Prostate gland (tissue), 2 donors: ENCODE measurements at regions not wholly inside any gene's neighbourhood (a gene's known extent, or its start where the extent isn't known, plus 50 kb on each side); places are given as distances from the start of the nearest gene placed in this dataset.

Experiments
- DNase-seq: peaks from one replicate; pipeline ENCODE4 v3.0.0-alpha.2; 2019; ENCODE audit warnings: low spot score
- H3K27ac ChIP-seq, 2 donors: fragments of 200-600 bp; sonication (generic); 2 replicates each; pipeline ENCODE4 v1.5.1; 2017 to 2019
- H3K27me3 ChIP-seq: fragments of 200-600 bp; sonication (generic); replicated peaks from 2 replicates; pipeline ENCODE4 v1.5.1; 2019; ENCODE audit not compliant: insufficient read depth
- H3K36me3 ChIP-seq, 2 donors: fragments of 200-600 bp; sonication (generic); 1 replicate in 1 of 2; 2 replicates in 1 of 2; pipeline versions ENCODE4 v1.5.1 to v1.8.1; 2017 to 2019
- H3K4me1 ChIP-seq: fragments of 200-600 bp; sonication (generic); replicated peaks from 2 replicates; pipeline ENCODE4 v1.5.1; 2019
- H3K4me3 ChIP-seq, 2 donors: fragments of 200-600 bp; sonication (generic); 2 replicates each; pipeline ENCODE4 v1.5.1; 2017 to 2019
- H3K9me3 ChIP-seq: fragments of 200-600 bp; sonication (generic); 2 replicates; pipeline ENCODE4 v1.5.1; 2017
- CTCF ChIP-seq, 4 experiments: fragments of 200-600 bp in 2 of 4; fragments of 450-650 bp in 2 of 4; sonication (generic) in 2 of 4; IDR thresholded peaks; 1 replicate in 3 of 4; 2 replicates in 1 of 4; pipeline ENCODE4 v1.5.1; 2016 to 2019; ENCODE audit warnings: antibody characterized with exemption in 4 of 4, mild to moderate bottlenecking in 2 of 4, moderate library complexity in 2 of 4
- POLR2A ChIP-seq: fragments of 450-650 bp; IDR thresholded peaks from one replicate; pipeline ENCODE4 v1.6.1; 2016; ENCODE audit warnings: antibody characterized with exemption, mild to moderate bottlenecking
- POLR2AphosphoS5 ChIP-seq: sonication (generic); formaldehyde crosslinking; IDR thresholded peaks from one replicate; pipeline ENCODE4 v1.6.1; 2017; ENCODE audit warnings: antibody characterized with exemption
- WGBS: methylation state at CpG from one replicate; pipeline ENCODE4 v1.1.5; 2018; 5-methylcytosine and 5-hydroxymethylcytosine counted together
- intact Hi-C: fragments of 100-400 bp; cut with DNase I; formaldehyde crosslinking; loops from one replicate; pipeline ENCODE4 v1.14.2; 2022

GRCh38 chr1:191869790-191870312 lies 288.4 kb upstream of the RGS18 start:
- 64% methylated on average over 3 of the region's 3 CpGs for WGBS
- Histone ChIP-seq H3K4me1 (no peaks in the 10 kb centered on the region), H3K4me3 (no peak overlapping the region), H3K27me3 (no peaks in the 10 kb centered on the region), H3K36me3 (no peaks in the 10 kb centered on the region), H3K9me3 (no peaks in the 10 kb centered on the region), H3K27ac (no peak overlapping the region)
- no peak for TF ChIP-seq POLR2AphosphoS5
- no peak for TF ChIP-seq POLR2A
- TF ChIP-seq CTCF (IDR thresholded peaks at IDR 0.05): no peak
- intact Hi-C loops: no loop called here
- DNase-seq: no peak

- no peaks in the 10 kb centered on the region for H3K36me3 ChIP-seq
- WGBS: 84% methylated on average over 3 of the region's 3 CpGs
- H3K4me1 ChIP-seq: no peaks in the 10 kb centered on the region
- H3K27me3 ChIP-seq: no peaks in the 10 kb centered on the region
- H3K9me3 ChIP-seq: no peaks in the 10 kb centered on the region
- intact Hi-C loops: no loop called here
- no peak overlapping the region for H3K27ac ChIP-seq
- TF ChIP-seq POLR2A: no peak
- no peak for TF ChIP-seq POLR2AphosphoS5
- TF ChIP-seq CTCF (IDR thresholded peaks at IDR 0.05): no peak
- no peak overlapping the region for H3K4me3 ChIP-seq
- DNase-seq: no peak
These were observed 287.8 kb upstream of the RGS18 start for GRCh38 chr1:191870490-191870889.

DNA sequence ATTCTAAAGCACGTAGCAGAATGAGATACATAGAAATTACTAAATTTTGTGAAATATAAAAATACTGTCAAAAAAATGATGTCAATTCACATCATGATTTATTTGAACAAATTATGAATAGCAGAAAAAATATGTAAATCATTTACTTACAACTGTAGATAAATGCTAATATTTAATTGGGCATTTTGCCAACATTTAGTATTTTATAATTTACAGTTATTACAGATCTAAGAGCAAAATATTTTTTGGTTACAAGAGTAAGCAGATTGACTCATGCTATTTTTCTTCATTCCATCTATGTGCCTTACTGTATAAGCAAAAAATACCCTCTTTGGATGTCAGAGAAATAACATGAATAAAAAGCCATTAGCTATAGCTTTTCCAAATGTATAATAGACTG lies 282.3 kb upstream of the RGS18 start:
- H3K27me3 ChIP-seq: no peaks in the 10 kb centered on the region
- DNase-seq: no peak
- no peaks in the 10 kb centered on the region for H3K4me1 ChIP-seq
- intact Hi-C loops: no loop called here
- H3K36me3 ChIP-seq: no peaks in the 10 kb centered on the region
- TF ChIP-seq POLR2AphosphoS5 (no peak), CTCF (IDR thresholded peaks at IDR 0.05) (no peak), POLR2A (no peak)
- H3K9me3 ChIP-seq: no peaks in the 10 kb centered on the region
- H3K4me3 ChIP-seq: no peak overlapping the region
- 98% methylated on average over 1 of the region's 1 CpG for WGBS
- no peak overlapping the region for H3K27ac ChIP-seq

DNA sequence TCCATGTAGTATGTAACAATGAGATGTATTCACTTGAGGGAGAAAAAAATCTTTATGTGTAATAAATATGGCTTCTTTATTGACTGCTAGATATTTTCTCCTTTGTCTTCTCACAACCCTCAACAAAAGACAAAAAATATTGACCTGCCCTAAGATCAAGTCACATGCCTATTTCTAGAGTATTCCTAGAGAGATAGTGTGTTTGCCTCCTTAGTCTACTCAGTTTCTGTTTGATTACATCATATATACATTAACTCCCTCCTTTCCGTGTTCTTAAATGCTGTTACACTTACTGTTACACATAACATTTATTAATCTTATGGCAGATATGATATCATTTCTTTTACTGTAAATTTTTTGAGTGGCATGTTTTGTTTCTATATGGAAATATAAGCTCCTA lies 281.6 kb upstream of the RGS18 start:
- Histone ChIP-seq H3K36me3 (no peaks in the 10 kb centered on the region), H3K9me3 (no peaks in the 10 kb centered on the region), H3K27ac (no peak overlapping the region), H3K27me3 (no peaks in the 10 kb centered on the region), H3K4me1 (no peaks in the 10 kb centered on the region), H3K4me3 (no peak overlapping the region)
- TF ChIP-seq CTCF (IDR thresholded peaks at IDR 0.05) (no peak), POLR2A (no peak), POLR2AphosphoS5 (no peak)
- 82% methylated on average over 1 of the region's 1 CpG for WGBS
- intact Hi-C loops: no loop called here
- no peak for DNase-seq

- WGBS: 5% methylated on average over 1 of the region's 1 CpG
These were observed 275.4 kb upstream of the RGS18 start for GRCh38 chr1:191882870-191883269.

More at GRCh38 chr1:191882870-191883269, 275.4 kb upstream of the RGS18 start:
- no peak for DNase-seq
- Histone ChIP-seq H3K4me1 (no peaks in the 10 kb centered on the region), H3K4me3 (no peak overlapping the region), H3K27me3 (no peaks in the 10 kb centered on the region), H3K9me3 (no peaks in the 10 kb centered on the region), H3K36me3 (no peaks in the 10 kb centered on the region), H3K27ac (no peak overlapping the region)
- intact Hi-C loops: no loop called here
- TF ChIP-seq POLR2A: no peak
- TF ChIP-seq CTCF (IDR thresholded peaks at IDR 0.05): no peak
- no peak for TF ChIP-seq POLR2AphosphoS5
